GM10266 (cell line): ENCODE measurements at regions not wholly inside any gene's neighbourhood (a gene's known extent, or its start where the extent isn't known, plus 50 kb on each side); places are given as distances from the start of the nearest gene placed in this dataset.
A peak's percentile ranks its signal among the peaks of the same experiment; 100 is the strongest.

Source experiments
- DNase-seq: peaks from one replicate; pipeline ENCODE4 v3.0.0; 2012; ENCODE audit errors: extremely low spot score
- CTCF ChIP-seq: IDR thresholded peaks from 2 replicates; pipeline ENCODE4 v1.5.1; 2012; ENCODE audit warnings: mild to moderate bottlenecking, low read depth; ENCODE audit not compliant: control insufficient read depth, insufficient read depth; ENCODE audit errors: missing control alignments

- TF ChIP-seq CTCF = no peak
These were observed 367.9 kb downstream of the FAM133A start for GRCh38 chrX:94041881-94042280.

GRCh38 chrX:94045724-94046123, 371.7 kb downstream of the FAM133A start:
- no peak for DNase-seq
- TF ChIP-seq CTCF = no peak

More at GRCh38 chrX:94041881-94042280, 367.9 kb downstream of the FAM133A start:
- DNase-seq = no peak

DNA sequence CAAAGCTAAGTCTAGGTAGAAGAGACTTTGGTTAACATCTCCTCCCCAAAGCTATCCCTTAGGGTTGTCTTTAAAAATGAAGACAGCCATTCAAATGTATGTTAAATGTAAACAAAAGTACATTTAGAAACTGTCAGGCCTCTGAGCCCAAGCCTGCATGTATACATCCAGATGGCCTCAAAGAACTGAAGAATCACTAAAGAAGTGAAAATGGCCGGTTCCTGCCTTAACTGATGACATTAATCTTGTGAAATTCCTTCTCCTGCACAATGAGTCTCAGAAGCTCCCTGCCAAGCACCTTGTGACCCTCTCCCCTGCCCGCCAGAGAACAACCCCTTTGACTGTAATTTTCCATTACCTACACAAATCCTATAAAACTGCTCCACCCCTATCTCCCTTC, 377.9 kb downstream of the FAM133A start:
- DNase-seq = no peak
- no peak for TF ChIP-seq CTCF

GRCh38 chrX:94053575-94053974, 379.6 kb downstream of the FAM133A start:
- no peak for TF ChIP-seq CTCF

DNA sequence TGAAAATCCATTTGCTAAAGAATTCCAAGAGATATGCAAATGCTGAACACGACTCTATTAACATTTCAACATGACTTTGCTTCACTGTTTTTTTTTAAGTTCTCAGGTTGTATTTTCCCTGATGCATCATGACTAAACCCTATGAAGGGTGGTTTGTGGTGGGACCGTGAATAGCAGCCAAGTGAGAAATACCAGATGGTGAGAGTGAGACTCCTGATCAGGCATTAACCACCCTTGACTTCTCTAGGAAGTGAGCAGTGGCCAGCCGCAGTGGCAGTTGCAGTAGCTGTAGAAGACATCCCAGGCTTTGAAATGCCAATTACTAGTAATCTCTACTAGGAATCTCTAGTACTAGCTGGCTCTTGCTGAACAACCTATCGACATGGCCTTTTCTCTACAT, 383.4 kb downstream of the FAM133A start:
- DNase-seq = no peak
- TF ChIP-seq CTCF = no peak

More at GRCh38 chrX:94053575-94053974, 379.6 kb downstream of the FAM133A start:
- no peak for DNase-seq

GRCh38 chrX:94058728-94059382, 384.8 kb downstream of the FAM133A start:
- TF ChIP-seq CTCF = peak; percentile 21
- no peak for DNase-seq

DNA sequence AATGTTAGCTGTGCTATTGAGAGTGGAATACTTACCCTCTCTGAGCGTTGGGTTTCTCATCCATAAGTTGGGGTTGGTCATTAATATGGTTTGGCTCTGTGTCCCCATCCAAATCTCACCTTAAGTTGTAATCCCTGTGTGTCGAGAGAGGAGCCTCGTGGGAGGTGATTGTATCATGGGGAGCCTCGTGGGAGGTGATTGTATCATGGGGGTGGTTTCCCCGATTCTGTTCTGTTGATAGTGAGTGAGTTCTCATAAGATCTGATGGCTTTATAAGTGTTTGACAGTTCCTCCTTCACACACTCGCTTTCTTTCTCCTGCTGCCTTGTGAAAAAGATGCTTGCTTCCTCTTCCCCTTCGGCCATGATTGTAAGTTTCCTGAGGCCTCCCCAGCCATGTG, 391.1 kb downstream of the FAM133A start:
- no peak for TF ChIP-seq CTCF
- no peak for DNase-seq
